Activated naive CD4-positive, alpha-beta T cell (primary cell): ENCODE measurements at regions not wholly inside any gene's neighbourhood (a gene's known extent, or its start where the extent isn't known, plus 50 kb on each side); places are given as distances from the start of the nearest gene placed in this dataset.

Source experiments
- DNase-seq, 4 experiments: peaks; one replicate each; lab custom pipeline; 2025; lab: John Stamatoyannopoulos, UW

DNA sequence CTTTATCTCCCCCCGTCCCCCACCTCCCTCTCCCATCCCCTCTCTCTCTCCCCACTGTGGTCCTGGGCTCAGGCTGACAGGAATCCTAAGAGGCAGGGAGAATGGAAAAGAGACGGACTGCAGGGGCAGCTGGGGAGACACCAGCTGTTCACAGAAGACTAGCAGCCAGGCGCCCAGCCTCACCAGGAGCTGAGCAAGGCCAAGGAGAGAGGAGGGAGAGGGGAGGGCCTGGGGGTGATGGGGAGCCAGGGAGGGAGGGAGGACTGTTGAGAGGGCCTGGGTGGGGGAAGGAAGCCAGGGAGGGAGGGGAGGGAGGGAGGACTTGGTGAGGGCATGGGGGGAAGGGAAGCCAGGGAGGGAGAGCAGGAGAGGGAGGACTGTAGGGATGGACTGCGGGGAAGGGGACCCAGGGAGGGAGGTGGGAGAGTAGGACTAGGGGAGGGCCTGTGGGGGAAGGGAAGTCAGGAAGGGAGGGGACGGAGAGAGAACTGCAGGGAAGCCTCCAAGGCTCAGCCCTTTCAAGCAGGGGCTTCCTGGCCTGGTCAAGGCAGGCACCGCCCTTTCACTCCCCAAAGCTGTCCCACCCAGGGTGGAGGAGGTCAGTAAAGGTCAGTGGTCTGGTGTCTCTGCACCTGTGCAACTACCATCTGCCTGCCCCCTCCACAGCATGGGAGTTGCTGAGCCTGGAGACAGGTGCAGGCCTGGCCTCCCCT is 517.7 kb upstream of the MYT1L start:
- no peak for DNase-seq

GRCh38 chr2:2848198-2848597 is 517.1 kb upstream of the MYT1L start:
- no peak for DNase-seq

DNA sequence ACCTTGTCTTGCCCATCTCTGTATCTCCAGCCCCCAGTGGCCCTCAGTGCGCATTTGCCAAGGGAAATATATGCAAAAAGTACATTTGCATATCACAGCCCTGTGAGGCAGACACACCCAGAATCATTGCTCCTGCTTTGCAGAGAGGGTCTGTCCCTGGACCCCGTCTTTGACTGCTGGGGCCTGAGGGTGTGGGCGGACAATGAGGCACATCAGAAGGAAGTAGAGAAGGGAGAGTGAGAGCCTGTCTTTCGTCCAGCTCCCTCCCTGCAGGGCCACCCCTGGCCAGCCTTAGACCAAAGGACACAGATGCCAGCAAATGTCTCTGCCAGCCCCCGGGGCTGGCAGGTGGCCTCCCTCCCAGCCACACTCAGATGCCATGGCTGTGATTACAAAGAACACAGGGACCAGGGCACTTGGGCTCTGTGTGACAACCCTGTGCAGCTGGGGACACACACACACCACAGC is 516.2 kb upstream of the MYT1L start:
- DNase-seq: no peak

GRCh38 chr2:2846332-2847208 is 515.5 kb upstream of the MYT1L start:
- no peak for DNase-seq

DNA sequence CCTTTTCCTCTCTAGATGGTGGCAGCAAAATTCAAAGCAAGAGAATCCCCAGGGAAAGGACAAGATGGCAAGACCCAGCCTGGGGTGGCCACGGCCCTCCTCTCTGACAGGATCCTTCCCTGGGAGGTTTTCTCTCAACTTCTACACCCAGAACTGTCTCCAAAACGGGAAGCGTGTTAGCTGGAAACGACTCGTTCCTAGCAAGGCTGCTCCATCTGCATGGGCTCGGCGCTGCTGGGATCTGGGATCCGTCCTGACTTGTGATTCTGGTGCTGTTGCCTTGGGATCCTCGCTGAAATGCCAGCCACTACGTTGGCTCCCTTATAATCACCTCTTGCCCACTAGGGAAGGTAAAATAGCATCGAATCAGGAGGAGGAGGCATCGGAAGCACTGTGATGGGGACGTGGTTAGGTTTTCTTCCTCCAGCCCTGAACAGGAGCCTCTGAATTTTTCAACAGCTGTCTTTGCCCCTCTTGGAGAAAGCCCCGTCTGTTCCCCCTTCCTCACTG is 514.8 kb upstream of the MYT1L start:
- no peak for DNase-seq

DNA sequence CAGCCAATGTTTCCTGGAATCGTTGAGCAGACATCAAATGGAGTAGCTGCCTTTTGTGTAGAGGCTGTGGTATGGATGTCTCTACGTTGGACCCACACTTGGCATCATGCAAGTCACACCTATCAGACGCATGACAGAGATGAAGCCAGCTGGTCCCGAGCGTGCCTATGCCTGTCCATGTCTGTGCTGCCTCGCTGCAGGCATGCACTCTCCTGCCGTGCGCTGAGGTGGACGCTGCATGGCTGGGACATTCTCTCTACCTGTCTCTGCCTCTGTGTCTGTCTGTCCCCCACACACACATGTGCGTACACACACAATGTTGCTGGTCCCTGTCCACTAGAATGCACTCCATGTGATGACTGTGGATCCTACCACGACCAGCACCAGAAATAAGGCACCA is 514.2 kb upstream of the MYT1L start:
- no peak for DNase-seq

GRCh38 chr2:2843969-2844548 is 513.0 kb upstream of the MYT1L start:
- DNase-seq: no peak

DNA sequence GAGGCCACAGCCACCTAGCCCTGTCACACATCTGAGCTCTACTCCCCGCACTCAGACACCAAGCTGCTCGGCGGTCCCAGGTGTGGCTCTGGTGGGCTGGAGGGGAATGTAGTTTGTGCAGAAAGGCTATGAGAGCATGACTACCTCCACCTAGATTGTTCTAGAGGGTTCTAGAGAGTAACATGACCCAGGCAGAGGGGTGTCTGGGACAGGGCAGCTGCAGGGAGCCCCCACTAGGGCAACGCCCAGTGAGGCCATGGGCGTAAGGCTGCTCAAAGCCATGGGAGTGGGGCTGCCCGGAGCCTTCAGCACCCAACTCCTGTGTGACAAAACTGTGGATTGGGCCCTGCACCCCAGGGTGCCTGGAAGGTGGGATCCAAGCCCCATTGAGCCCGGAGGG is 511.4 kb upstream of the MYT1L start:
- DNase-seq: no peak

- DNase-seq: no peak
Measured at GRCh38 chr2:2840681-2841300, 509.7 kb upstream of the MYT1L start.

- no peak for DNase-seq
Measured at GRCh38 chr2:2839782-2840531, 508.9 kb upstream of the MYT1L start.

GRCh38 chr2:2839393-2839781 is 508.3 kb upstream of the MYT1L start:
- no peak for DNase-seq

- DNase-seq: no peak
Measured at GRCh38 chr2:2838548-2838845, 507.4 kb upstream of the MYT1L start.

DNA sequence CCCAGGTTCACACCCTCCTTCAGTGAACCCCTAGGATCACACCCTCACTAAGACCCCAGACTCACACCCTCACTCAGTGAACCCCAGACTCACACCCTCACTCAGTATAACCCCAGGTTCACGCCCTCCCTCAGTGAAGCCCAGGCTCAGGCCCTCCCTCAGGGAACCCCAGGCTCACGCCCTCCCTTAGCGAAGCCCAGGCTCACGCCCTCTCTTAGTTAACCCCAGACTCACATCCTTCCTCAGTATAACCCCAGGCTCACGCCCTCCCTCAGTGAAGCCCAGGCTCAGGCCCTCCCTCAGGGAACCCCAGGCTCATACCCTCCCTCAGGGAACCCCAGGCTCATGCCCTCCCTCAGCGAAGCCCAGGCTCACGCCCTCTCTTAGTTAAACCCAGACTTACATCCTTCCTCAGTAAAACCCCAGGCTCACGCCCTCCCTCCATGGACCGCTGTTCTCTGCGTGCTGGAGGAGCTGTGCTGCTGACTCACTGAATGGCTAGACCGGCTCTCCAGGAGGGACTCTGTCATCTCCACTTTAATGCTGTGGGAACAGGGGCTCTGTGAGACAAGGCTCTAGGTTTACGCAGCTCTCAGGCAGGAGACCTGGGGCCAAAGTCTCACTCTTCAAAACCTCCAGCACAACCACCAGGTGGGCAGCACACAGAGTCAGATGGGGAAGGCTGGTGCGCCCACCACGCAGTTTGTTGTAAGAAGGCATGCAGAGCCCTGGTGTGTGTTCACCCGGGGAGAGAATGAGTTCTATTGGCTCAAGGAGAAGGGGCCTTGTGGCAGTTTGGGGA is 506.9 kb upstream of the MYT1L start:
- DNase-seq: no peak

DNA sequence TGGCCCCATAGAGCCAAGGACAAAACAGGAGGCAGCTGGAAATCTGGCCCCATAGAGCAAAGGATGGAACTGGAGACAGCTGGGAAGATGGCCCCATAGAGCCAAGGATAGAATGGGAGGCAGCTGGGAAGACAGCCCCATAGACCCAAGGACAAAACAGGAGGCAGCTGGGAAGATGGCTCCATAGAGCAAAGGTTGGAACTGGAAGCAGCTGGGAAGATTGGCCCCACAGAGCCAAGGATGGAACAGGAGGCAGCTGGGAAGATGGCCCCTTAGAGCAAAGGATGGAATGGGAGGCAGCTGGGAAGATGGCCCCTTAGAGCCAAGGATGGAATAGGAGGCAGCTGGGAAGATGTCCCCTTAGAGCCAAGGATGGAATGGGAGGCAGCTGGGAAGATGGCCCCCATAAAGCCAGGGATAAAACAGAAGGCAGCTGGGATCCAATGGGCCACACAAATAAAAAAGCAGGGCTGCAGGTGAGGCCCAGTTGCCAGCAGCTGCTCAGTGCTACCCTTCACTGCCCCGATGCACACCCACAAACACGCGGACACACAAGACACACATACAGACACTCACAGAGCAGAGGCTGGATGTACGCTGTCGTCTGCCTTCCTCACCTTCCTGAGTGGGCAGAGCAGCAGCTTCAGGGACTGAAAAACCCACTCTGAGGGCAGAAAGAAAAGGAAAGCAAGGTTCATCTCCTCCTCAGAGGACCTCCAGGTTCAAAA is 505.4 kb upstream of the MYT1L start:
- no peak for DNase-seq

DNA sequence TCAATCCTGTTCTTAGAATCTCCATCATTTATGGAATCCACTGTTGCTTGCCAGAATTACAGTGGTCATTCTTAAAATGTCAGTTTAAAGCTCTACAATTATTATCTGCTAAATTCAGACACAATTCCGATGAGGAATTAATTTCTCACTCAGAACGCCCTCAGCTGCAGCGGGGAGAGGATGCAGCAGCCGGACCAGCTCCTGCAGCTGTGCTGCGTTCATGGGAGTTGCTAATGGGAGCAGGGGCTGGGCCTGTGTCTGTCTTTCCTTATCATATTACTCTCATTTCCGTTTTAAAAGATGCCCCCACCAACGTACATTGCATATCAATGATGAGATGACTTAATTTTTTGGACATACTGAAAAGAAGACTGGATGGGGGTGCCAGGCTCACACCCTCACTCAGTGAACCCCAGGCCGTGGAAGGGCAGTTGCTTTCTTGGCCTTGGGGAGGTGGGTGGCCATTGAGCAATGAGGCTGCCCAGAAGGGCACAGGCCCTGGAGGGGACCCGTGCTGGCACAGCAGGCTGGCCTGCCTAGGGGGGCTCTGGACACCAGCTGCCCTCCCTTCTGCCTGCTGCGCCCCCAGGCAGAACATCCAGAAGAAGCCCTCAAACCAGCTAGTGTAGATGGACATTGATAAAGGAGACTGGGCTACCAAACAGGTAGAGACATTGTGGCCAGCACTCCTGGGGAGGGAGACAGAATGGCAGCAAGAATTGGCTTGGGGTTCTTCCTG is 503.6 kb upstream of the MYT1L start:
- no peak for DNase-seq

GRCh38 chr2:2834105-2834504 is 503.0 kb upstream of the MYT1L start:
- DNase-seq: no peak

DNA sequence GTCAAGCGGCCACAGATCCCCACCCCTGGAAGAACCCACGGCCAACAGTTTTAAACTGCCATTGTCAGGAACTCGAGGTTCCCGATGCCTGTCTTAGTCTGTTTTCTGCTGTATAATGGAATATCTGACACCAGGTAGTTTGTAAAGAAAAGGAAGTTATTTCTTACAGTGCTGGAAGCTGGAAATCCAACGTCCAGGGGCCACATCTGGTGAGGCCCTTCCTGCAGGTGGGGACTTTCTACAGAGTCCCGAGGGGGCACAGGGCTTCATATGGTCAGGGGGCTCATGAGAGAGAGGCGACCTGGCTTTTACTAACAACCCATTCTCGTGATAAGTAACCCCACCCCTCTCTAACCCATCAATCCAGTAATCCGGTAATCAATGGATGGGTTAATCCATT is 501.6 kb upstream of the MYT1L start:
- no peak for DNase-seq

GRCh38 chr2:2831633-2832032 is 500.6 kb upstream of the MYT1L start:
- no peak for DNase-seq

DNA sequence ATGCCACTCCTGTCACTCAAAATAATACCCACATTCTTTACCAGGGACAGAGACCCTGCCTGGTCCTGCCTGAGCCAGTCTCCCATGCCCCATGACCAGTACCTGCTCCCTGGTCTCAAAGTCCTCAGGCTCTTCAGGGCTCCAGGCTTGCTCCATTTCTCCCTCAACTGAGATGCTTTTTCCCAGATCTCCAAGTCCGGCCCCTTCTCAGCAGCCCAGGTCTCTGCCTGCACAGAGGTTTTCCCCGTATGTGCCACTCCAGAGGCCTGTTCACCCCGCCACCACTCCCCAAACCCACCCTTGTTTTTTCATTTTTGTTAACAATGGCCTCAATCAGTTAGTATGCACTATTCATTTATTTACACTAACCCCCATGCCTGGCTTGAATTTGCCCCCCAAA is 499.5 kb upstream of the MYT1L start:
- no peak for DNase-seq
